Upper lobe of left lung (tissue), 6 donors: ENCODE measurements at regions not wholly inside any gene's neighbourhood (a gene's known extent, or its start where the extent isn't known, plus 50 kb on each side); places are given as distances from the start of the nearest gene placed in this dataset.

ENCODE experiments used
- ATAC-seq, 2 donors: fragments of 200-7000 bp; cut with Tn5 transposase; one replicate each; pipeline ENCODE4 v1.9.1; 2022; ENCODE audit warnings: mild to moderate bottlenecking in 2 of 2, moderate library complexity in 2 of 2; ENCODE audit not compliant: low FRiP score in 2 of 2
- DNase-seq, 2 donors: peaks; one replicate each; pipeline ENCODE4 v3.0.0-alpha.2; 2019 to 2020
- H3K27ac ChIP-seq, 4 donors: fragments of 200-600 bp; sonication (generic); one replicate each; pipeline ENCODE4 v1.5.1; 2016 to 2019
- H3K27me3 ChIP-seq, 4 donors: fragments of 200-600 bp; sonication (generic); one replicate each; pipeline ENCODE4 v1.5.1; 2017 to 2019
- H3K36me3 ChIP-seq, 4 donors: fragments of 200-600 bp; sonication (generic); one replicate each; pipeline ENCODE4 v1.5.1; 2016 to 2019
- H3K4me1 ChIP-seq, 4 donors: fragments of 200-600 bp; sonication (generic); one replicate each; pipeline ENCODE4 v1.5.1; 2018 to 2019
- H3K4me3 ChIP-seq, 4 donors: fragments of 200-600 bp; sonication (generic); one replicate each; pipeline ENCODE4 v1.5.1; 2017 to 2019; ENCODE audit warnings: mild to moderate bottlenecking in 2 of 4, moderate library complexity in 1 of 4
- H3K9me3 ChIP-seq, 4 donors: fragments of 200-600 bp; sonication (generic); one replicate each; pipeline ENCODE4 v1.5.1; 2018 to 2019
- CTCF ChIP-seq, 6 experiments: fragments of 450-650 bp in 4 of 6; fragments of 200-600 bp in 2 of 6; sonication (generic) in 2 of 6; IDR thresholded peaks; one replicate each; pipeline ENCODE4 v1.5.1; 2016 to 2019; ENCODE audit warnings: antibody characterized with exemption in 6 of 6
- EP300 ChIP-seq, 4 donors: sonication (generic); formaldehyde crosslinking; IDR thresholded peaks; one replicate each; pipeline ENCODE4 v1.5.1; 2017; ENCODE audit warnings: antibody characterized with exemption in 4 of 4, control low read depth in 2 of 4
- POLR2A ChIP-seq, 4 donors: fragments of 450-650 bp; IDR thresholded peaks; one replicate each; pipeline ENCODE4 v1.5.1; 2016 to 2017; ENCODE audit warnings: antibody characterized with exemption in 4 of 4, mild to moderate bottlenecking in 2 of 4
- POLR2AphosphoS5 ChIP-seq, 2 donors: sonication (generic); formaldehyde crosslinking; IDR thresholded peaks; one replicate each; pipeline ENCODE4 v1.5.1; 2017; ENCODE audit warnings: antibody characterized with exemption in 2 of 2
- WGBS, 2 donors: methylation state at CpG; one replicate each; pipeline ENCODE4 v1.1.5; 2017 to 2018; 5-methylcytosine and 5-hydroxymethylcytosine counted together
- donor health status: DM: no; HTN: no; CAD: no; lungs with moderate emphysema.
- donor health status: DM: no; HTN: yes; CAD: no; lungs with severe emphysema.

- no peak for TF ChIP-seq POLR2AphosphoS5 (IDR thresholded peaks at IDR 0.05)
- no peak for TF ChIP-seq EP300 (IDR thresholded peaks at IDR 0.05)
- TF ChIP-seq CTCF (IDR thresholded peaks at IDR 0.05) = no peak
- no peak for TF ChIP-seq POLR2A (IDR thresholded peaks at IDR 0.05)
- H3K4me1 ChIP-seq = no peaks in the 10 kb centered on the region
- WGBS, 2 donors = 0% methylated on average over 1 of the region's 1 CpG
- no peak overlapping the region for H3K4me3 ChIP-seq
- ATAC-seq (no peak), DNase-seq (no peak)
- no peaks in the 10 kb centered on the region for H3K9me3 ChIP-seq
- no peak overlapping the region for H3K27ac ChIP-seq
- no peaks in the 10 kb centered on the region for H3K27me3 ChIP-seq
- no peaks in the 10 kb centered on the region for H3K36me3 ChIP-seq
These were observed 278.6 kb upstream of the TMEFF2 start for GRCh38 chr2:192473331-192473730.

DNA sequence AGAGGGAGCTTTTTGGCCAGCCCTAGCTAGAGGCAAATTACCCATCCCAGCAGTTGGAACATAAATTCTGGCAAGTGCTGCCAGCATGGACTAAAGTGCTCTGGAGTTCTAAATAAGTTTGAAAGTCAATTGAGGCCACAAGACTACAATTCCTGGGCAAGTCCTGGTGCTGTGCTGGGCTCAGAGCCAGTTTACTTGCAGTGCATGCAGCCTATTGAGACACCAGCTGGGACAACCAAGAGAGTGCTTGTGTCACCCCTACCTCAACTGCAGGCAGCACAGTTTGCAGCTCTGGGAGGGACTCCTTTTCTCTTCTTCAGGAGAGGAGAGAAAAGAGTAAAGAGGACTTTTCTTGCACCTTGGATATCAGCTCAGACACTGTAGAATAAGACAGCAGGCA is 277.2 kb upstream of the TMEFF2 start:
- ATAC-seq = peak in 1 of 2 donors; percentile 19
- H3K27me3 ChIP-seq = no peaks in the 10 kb centered on the region
- H3K27ac ChIP-seq = no peak overlapping the region
- H3K4me1 ChIP-seq = no peaks in the 10 kb centered on the region
- DNase-seq = no peak
- TF ChIP-seq EP300 (IDR thresholded peaks at IDR 0.05) (no peak), POLR2AphosphoS5 (IDR thresholded peaks at IDR 0.05) (no peak), CTCF (IDR thresholded peaks at IDR 0.05) (no peak), POLR2A (IDR thresholded peaks at IDR 0.05) (no peak)
- H3K36me3 ChIP-seq = no peaks in the 10 kb centered on the region
- no peak overlapping the region for H3K4me3 ChIP-seq
- no peaks in the 10 kb centered on the region for H3K9me3 ChIP-seq

DNA sequence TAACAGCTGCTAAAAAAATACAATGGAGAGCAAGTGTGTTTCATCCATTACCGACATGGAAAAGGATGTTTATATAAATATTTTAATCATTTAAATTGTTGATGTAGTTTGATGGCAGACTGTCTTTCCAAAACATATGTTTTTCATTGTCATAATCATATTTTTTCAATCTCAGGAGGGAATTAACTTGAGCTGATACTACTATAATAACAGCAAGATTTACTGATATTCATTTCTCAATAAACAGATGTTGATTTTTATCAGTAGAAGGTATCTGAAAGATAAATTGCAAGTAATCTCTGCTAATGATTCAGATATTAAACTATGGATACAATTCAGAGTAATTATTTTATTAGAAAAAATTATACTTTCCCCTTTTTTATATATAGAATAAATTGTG is 274.9 kb upstream of the TMEFF2 start:
- TF ChIP-seq EP300 (IDR thresholded peaks at IDR 0.05) = no peak
- no peak for TF ChIP-seq POLR2A (IDR thresholded peaks at IDR 0.05)
- no peak for TF ChIP-seq POLR2AphosphoS5 (IDR thresholded peaks at IDR 0.05)
- ATAC-seq (no peak), DNase-seq (no peak)
- no peak overlapping the region for H3K4me3 ChIP-seq
- 49 to 86% methylated on average over 1 of the region's 1 CpG for WGBS, 2 donors
- H3K27ac ChIP-seq = no peak overlapping the region
- H3K9me3 ChIP-seq = no peaks in the 10 kb centered on the region
- no peaks in the 10 kb centered on the region for H3K36me3 ChIP-seq
- no peaks in the 10 kb centered on the region for H3K27me3 ChIP-seq
- no peaks in the 10 kb centered on the region for H3K4me1 ChIP-seq

DNA sequence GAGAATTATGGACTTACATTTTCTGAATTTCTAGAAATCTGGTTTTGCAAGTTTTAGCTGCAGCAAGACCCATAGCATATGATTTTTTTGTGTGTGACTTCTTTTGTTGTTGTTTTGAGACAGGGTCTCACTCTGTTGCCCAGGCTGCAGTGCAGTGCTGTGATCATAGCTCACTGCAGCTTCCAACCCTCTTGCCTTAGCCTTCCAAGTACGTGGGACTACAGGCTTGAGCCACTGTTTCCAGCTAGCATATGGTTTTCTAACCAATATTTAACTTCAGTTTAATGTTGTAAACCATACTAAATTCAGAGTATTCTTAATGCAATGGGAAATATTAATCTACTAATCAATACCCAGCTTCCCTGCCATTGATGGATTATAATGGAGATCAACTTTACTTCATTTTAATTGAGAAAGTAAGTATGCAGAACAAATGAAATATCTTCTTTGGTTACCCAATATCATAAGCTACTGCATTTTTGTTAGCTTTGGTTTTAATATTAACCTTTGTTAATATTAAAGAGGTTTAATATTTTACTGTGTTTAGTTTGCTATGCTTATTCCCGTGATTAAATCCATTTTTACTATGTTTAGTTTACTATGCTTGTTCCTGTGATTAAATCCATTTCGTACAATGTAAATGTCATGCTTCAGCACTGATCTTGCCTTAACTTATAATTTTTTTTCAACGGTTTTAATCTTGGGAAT is 273.4 kb upstream of the TMEFF2 start:
- WGBS, 2 donors = 52 to 57% methylated on average over 4 of the region's 4 CpGs
- H3K4me1 ChIP-seq = no peaks in the 10 kb centered on the region
- DNase-seq (no peak), ATAC-seq (no peak)
- H3K4me3 ChIP-seq = no peak overlapping the region
- H3K9me3 ChIP-seq = no peaks in the 10 kb centered on the region
- H3K27ac ChIP-seq = no peak overlapping the region
- TF ChIP-seq CTCF (IDR thresholded peaks at IDR 0.05) = no peak
- TF ChIP-seq EP300 (IDR thresholded peaks at IDR 0.05) = no peak
- TF ChIP-seq POLR2AphosphoS5 (IDR thresholded peaks at IDR 0.05) = no peak
- TF ChIP-seq POLR2A (IDR thresholded peaks at IDR 0.05) = no peak
- no peaks in the 10 kb centered on the region for H3K36me3 ChIP-seq
- no peaks in the 10 kb centered on the region for H3K27me3 ChIP-seq

DNA sequence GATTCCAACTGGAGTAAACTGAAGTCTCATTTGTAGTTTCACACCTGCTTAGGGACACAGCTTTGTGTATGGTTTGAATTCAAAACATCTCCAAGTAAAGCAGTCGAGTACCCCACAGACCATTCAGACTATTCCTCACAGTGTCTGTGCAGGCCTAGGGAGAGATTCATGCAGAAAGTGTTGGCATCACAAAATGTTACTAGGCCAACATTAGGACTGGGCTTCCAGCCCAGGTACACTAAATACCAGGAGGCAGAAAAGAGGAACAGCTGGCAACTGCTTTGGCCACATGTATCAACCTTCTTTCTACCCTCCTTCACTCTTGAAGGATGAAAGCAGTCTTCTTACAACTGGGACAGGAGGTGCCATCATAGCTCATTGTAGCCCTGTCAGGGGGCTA is 270.4 kb upstream of the TMEFF2 start:
- no peaks in the 10 kb centered on the region for H3K4me1 ChIP-seq
- no peaks in the 10 kb centered on the region for H3K9me3 ChIP-seq
- no peak overlapping the region for H3K4me3 ChIP-seq
- H3K27me3 ChIP-seq = no peaks in the 10 kb centered on the region
- no peaks in the 10 kb centered on the region for H3K36me3 ChIP-seq
- WGBS, 2 donors = 83 to 85% methylated on average over 1 of the region's 1 CpG
- H3K27ac ChIP-seq = no peak overlapping the region
- ATAC-seq = no peak
- DNase-seq = no peak
- no peak for TF ChIP-seq CTCF (IDR thresholded peaks at IDR 0.05)
- TF ChIP-seq POLR2A (IDR thresholded peaks at IDR 0.05) = no peak
